ENCODE measurements at regions not wholly inside any gene's neighbourhood (a gene's known extent, or its start where the extent isn't known, plus 50 kb on each side); places are given as distances from the start of the nearest gene placed in this dataset.

GRCh38 chr3:57007521-57008460, 52.7 kb upstream of the SPATA12 start:
- TF ChIP-seq CTCF (IDR thresholded peaks at IDR 0.05) (no peak), POLR2A (IDR thresholded peaks at IDR 0.05) (no peak), POLR2AphosphoS5 (IDR thresholded peaks at IDR 0.05) (peak in 1 of 3 donors; percentile 56), EP300 (IDR thresholded peaks at IDR 0.05) (no peak)

Measured in suprapubic skin (tissue), 4 donors.